Fibroblast of lung (primary cell): ENCODE measurements at regions not wholly inside any gene's neighbourhood (a gene's known extent, or its start where the extent isn't known, plus 50 kb on each side); places are given as distances from the start of the nearest gene placed in this dataset.
"Not testable (repeated sequence)": the region's sequence is repeated elsewhere in the genome, so short reads cannot be mapped to it uniquely, and the experiment has no call there.

Experiments
- DNase-seq, 2 donors: peaks; one replicate each; pipeline versions ENCODE4 v3.0.0 to v3.0.0-alpha.2; 2010; ENCODE audit warnings: low read depth in 2 of 2
- H2AFZ ChIP-seq: 2 replicates; pipeline ENCODE4 v1.5.1; 2012; ENCODE audit warnings: low read length, control low read depth, inconsistent platforms
- H3K27ac ChIP-seq: 2 replicates; pipeline ENCODE4 v1.5.1; 2011; ENCODE audit warnings: low read length, control low read depth; ENCODE audit not compliant: insufficient read depth
- H3K27me3 ChIP-seq: 2 replicates; pipeline ENCODE4 v1.5.1; 2011; ENCODE audit warnings: mild to moderate bottlenecking, low read length; ENCODE audit not compliant: control insufficient read depth, insufficient read depth
- H3K36me3 ChIP-seq: 2 replicates; pipeline ENCODE4 v1.5.1; 2011; ENCODE audit warnings: low read length; ENCODE audit not compliant: control insufficient read depth, insufficient read depth
- H3K4me1 ChIP-seq: 2 replicates; pipeline ENCODE4 v1.5.1; 2011; ENCODE audit warnings: low read length; ENCODE audit not compliant: control insufficient read depth, insufficient read depth; ENCODE audit errors: extremely low read depth
- H3K4me2 ChIP-seq: 2 replicates; pipeline ENCODE4 v1.5.1; 2011; ENCODE audit warnings: low read length, control low read depth; ENCODE audit not compliant: insufficient read depth; ENCODE audit errors: extremely low read depth
- H3K4me3 ChIP-seq, 4 experiments: fragments of 200-600 bp in 1 of 4; sonication (generic) in 1 of 4; replicated peaks in 1 of 4; 2 replicates each; pipeline ENCODE4 v1.5.1; 2011 to 2016; ENCODE audit warnings: low read length in 4 of 4, low read depth in 3 of 4, mild to moderate bottlenecking in 3 of 4, control low read depth in 2 of 4, inconsistent platforms in 1 of 4, mixed read lengths in 1 of 4; ENCODE audit not compliant: insufficient read depth in 1 of 4; ENCODE audit errors: control extremely low read depth in 1 of 4
- H3K79me2 ChIP-seq: 2 replicates; pipeline ENCODE4 v1.5.1; 2012; ENCODE audit warnings: mild to moderate bottlenecking, low read length, inconsistent platforms; ENCODE audit not compliant: control insufficient read depth, insufficient read depth
- H3K9ac ChIP-seq: 2 replicates; pipeline ENCODE4 v1.5.1; 2011; ENCODE audit warnings: mild to moderate bottlenecking, low read length, control low read depth; ENCODE audit not compliant: insufficient read depth
- H3K9me3 ChIP-seq: 2 replicates; pipeline ENCODE4 v1.5.1; 2012; ENCODE audit warnings: low read depth, low read length; ENCODE audit not compliant: control insufficient read depth, insufficient read depth
- H4K20me1 ChIP-seq: 2 replicates; pipeline ENCODE4 v1.5.1; 2011; ENCODE audit warnings: low read length; ENCODE audit not compliant: control insufficient read depth, insufficient read depth; ENCODE audit errors: extremely low read depth
- CTCF ChIP-seq, 2 donors: IDR thresholded peaks in 1 of 2; conservative IDR thresholded peaks in 1 of 2; 1 replicate in 1 of 2; 2 replicates in 1 of 2; pipeline ENCODE4 v1.5.1; 2011 to 2012; ENCODE audit warnings: low read length in 2 of 2, control low read depth in 1 of 2, inconsistent platforms in 1 of 2, low read depth in 1 of 2, mild to moderate bottlenecking in 1 of 2
- EZH2 ChIP-seq: IDR thresholded peaks from 2 replicates; pipeline ENCODE4 v1.5.1; 2012; ENCODE audit warnings: low read length, control low read depth, mild to moderate bottlenecking; ENCODE audit errors: missing control alignments

GRCh38 chr6:48505621-48506020, 394.6 kb upstream of the PTCHD4 start:
- TF ChIP-seq CTCF (conservative IDR thresholded peaks at IDR 0.05 in 1 of 2, IDR thresholded peaks at IDR 0.05 in 1 of 2; ENCODE audit: low read depth in 1 of 2, low read length in 2 of 2) (no peak), EZH2 (no peak)
- no peaks in the 10 kb centered on the region for H3K79me2 ChIP-seq
- no peak for DNase-seq
- no peak overlapping the region for H2AFZ ChIP-seq
- H3K9me3 ChIP-seq = no peaks in the 10 kb centered on the region
- no peaks in the 10 kb centered on the region for H4K20me1 ChIP-seq
- no peak overlapping the region for H3K4me2 ChIP-seq
- H3K36me3 ChIP-seq = no peaks in the 10 kb centered on the region
- H3K9ac ChIP-seq = no peak overlapping the region
- H3K4me1 ChIP-seq = no peaks in the 10 kb centered on the region
- no peak overlapping the region for H3K4me3 ChIP-seq
- no peaks in the 10 kb centered on the region for H3K27me3 ChIP-seq
- H3K27ac ChIP-seq = no peak overlapping the region

GRCh38 chr6:48493432-48493831, 382.4 kb upstream of the PTCHD4 start:
- H3K27ac ChIP-seq, H2AFZ ChIP-seq, H3K9ac ChIP-seq, H3K27me3 ChIP-seq, H3K4me3 ChIP-seq, H4K20me1 ChIP-seq, H3K4me2 ChIP-seq, H3K36me3 ChIP-seq, H3K4me1 ChIP-seq, DNase-seq, H3K79me2 ChIP-seq, H3K9me3 ChIP-seq: not testable (repeated sequence)

- no peak for TF ChIP-seq EZH2
- no peak for TF ChIP-seq CTCF (conservative IDR thresholded peaks at IDR 0.05 in 1 of 2, IDR thresholded peaks at IDR 0.05 in 1 of 2; ENCODE audit: low read depth in 1 of 2, low read length in 2 of 2)
- Histone ChIP-seq H2AFZ (no peak overlapping the region), H3K4me2 (no peak overlapping the region), H3K79me2 (no peaks in the 10 kb centered on the region), H3K27ac (no peak overlapping the region), H3K9ac (no peak overlapping the region), H4K20me1 (no peaks in the 10 kb centered on the region), H3K4me3 (no peak overlapping the region), H3K27me3 (no peaks in the 10 kb centered on the region), H3K36me3 (no peaks in the 10 kb centered on the region), H3K4me1 (no peaks in the 10 kb centered on the region), H3K9me3 (no peaks in the 10 kb centered on the region)
- DNase-seq = peak in 1 of 2 donors; percentile 2
Measured at GRCh38 chr6:48490658-48491057, 379.7 kb upstream of the PTCHD4 start.

- Histone ChIP-seq H3K4me3 (no peak overlapping the region), H2AFZ (no peak overlapping the region)
Measured at GRCh38 chr6:48486876-48487275, 375.9 kb upstream of the PTCHD4 start.

More at GRCh38 chr6:48486876-48487275, 375.9 kb upstream of the PTCHD4 start:
- no peaks in the 10 kb centered on the region for H3K79me2 ChIP-seq
- no peaks in the 10 kb centered on the region for H3K36me3 ChIP-seq
- no peak overlapping the region for H3K9ac ChIP-seq
- H3K4me1 ChIP-seq = no peaks in the 10 kb centered on the region
- TF ChIP-seq CTCF (conservative IDR thresholded peaks at IDR 0.05 in 1 of 2, IDR thresholded peaks at IDR 0.05 in 1 of 2; ENCODE audit: low read depth in 1 of 2, low read length in 2 of 2) (no peak), EZH2 (no peak)
- no peaks in the 10 kb centered on the region for H3K9me3 ChIP-seq
- no peak overlapping the region for H3K4me2 ChIP-seq
- H3K27me3 ChIP-seq = no peaks in the 10 kb centered on the region
- H4K20me1 ChIP-seq = no peaks in the 10 kb centered on the region
- no peak overlapping the region for H3K27ac ChIP-seq
- DNase-seq = no peak
